DOHH2 (cell line): ENCODE measurements at regions not wholly inside any gene's neighbourhood (a gene's known extent, or its start where the extent isn't known, plus 50 kb on each side); places are given as distances from the start of the nearest gene placed in this dataset.

Experiments
- EZH2phosphoT487 ChIP-seq: fragments of 200-600 bp; sonication (generic); IDR thresholded peaks from 2 replicates; pipeline ENCODE4 v1.6.1; 2017; ENCODE audit warnings: borderline replicate concordance, mild to moderate bottlenecking, antibody characterized with exemption, low read length, moderate library complexity, mixed read lengths
- TF ChIP-seq, protein P1 (sequence below): fragments of 200-600 bp; sonication (generic); IDR thresholded peaks from one replicate; pipeline ENCODE4 v1.5.1; 2014; ENCODE audit warnings: antibody characterized with exemption, mild to moderate bottlenecking, low read depth, low read length; ENCODE audit not compliant: poor library complexity, severe bottlenecking

DNA sequence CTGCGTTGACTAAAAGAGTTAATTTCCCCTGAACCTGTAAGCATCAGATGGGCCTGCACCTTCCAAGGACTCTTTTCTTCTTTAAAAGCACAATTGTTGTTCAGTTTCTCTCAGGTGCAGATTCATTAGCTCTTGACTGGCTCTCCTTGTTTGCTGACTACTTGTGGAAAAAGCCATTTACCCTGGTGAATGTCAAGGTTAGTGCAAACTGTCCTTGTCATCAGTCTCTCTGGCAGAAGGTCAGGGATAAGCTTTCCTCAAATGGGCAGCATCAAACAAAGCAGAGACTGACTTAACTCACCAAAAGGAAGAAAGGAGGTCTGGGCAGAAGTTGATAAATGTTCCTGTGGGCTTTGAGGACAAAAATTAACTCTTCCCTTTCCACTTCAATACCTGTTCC is 922.7 kb downstream of the BCL11A start:
- TF ChIP-seq EZH2phosphoT487 = no peak
- TF ChIP-seq, protein P1, sequence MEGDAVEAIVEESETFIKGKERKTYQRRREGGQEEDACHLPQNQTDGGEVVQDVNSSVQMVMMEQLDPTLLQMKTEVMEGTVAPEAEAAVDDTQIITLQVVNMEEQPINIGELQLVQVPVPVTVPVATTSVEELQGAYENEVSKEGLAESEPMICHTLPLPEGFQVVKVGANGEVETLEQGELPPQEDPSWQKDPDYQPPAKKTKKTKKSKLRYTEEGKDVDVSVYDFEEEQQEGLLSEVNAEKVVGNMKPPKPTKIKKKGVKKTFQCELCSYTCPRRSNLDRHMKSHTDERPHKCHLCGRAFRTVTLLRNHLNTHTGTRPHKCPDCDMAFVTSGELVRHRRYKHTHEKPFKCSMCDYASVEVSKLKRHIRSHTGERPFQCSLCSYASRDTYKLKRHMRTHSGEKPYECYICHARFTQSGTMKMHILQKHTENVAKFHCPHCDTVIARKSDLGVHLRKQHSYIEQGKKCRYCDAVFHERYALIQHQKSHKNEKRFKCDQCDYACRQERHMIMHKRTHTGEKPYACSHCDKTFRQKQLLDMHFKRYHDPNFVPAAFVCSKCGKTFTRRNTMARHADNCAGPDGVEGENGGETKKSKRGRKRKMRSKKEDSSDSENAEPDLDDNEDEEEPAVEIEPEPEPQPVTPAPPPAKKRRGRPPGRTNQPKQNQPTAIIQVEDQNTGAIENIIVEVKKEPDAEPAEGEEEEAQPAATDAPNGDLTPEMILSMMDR = no peak
